NCI-H446 (cell line): ENCODE measurements at regions not wholly inside any gene's neighbourhood (a gene's known extent, or its start where the extent isn't known, plus 50 kb on each side); places are given as distances from the start of the nearest gene placed in this dataset.

Experiments
- DNase-seq, 2 experiments: peaks; one replicate each; lab custom pipeline; 2025; lab: John Stamatoyannopoulos, UW

DNA sequence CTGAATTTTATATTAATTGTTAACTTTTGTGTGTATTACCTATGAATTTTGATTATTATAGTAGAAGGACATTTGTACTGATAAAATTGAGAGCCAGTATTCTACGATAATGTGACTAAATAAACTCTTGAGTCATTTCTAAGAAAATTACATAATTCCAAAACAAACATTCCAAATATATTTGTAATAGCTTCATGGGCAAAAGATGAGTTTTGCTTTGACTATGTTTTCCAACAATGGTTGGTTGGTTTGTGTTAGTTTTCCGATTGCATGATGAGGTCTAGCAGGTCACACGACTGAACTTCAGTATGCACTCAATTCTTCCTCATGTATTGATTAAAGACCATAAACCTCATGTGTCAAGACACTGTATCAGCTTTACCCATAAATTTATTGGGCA lies 71.7 kb upstream of the WDR75 start:
- DNase-seq, result no peak

- no peak for DNase-seq
Measured at GRCh38 chr2:189370719-189371118, 70.6 kb upstream of the WDR75 start.

DNA sequence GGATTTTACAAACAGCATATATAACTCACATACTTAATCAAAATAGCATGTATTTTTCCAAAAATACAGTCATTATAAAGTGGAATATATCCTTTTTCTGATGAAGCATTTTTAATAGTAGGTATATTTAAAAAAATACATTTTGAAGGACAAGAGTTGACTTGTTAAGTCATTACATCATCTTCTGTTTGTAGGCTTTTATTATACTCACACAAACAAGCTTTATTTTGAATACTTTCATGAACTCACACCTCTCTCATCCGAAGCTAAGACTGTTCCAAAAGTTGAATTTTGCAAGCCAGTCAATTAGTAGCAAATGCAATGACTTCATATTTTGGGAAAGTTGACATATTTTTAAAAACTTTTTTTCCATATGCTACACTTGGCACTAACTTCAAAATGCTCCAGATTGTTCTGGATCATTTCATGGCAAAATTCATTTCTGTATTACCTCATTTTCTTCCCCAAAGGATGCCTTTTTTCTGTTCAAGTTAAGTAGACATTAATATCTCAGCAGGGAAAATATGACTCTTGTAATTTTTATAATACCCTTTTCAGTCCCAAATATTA lies 68.5 kb upstream of the WDR75 start:
- DNase-seq, result no peak

GRCh38 chr2:189374481-189374880 lies 66.8 kb upstream of the WDR75 start:
- DNase-seq, result no peak

DNA sequence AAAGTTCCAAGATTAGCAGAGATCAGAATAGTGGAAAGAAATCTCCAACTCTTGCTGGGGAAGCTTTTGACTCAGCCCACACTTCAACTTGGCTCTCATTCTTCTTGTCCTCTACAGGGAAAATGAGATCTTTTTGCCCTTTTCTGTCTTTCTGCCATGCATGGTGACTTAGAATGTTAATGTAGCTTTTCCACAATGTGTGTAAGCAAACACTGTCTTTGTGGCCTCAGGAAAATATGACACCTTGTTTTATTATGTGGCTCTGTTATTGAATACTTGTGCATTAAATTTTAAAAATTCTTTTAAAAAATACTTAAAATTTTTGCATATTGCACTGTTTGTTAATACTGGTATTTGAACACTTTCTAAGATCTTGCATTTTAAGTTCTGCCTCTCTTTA lies 65.4 kb upstream of the WDR75 start:
- no peak for DNase-seq

DNA sequence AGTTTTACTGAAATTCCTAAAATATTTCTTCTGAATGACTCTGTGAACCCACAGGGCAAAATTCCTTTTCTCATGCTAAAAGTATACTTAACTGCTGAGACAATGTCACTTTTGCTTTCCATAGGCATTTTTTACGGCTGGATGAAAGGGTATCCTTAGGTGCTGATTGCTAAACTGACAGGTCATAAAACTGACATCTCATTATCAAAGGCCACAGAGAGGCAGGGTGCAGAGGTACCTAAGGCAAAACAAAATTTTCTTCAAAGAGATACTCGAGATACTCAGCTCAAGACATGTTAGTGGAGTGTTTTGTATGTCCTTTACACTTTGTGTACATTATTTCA lies 62.0 kb upstream of the WDR75 start:
- no peak for DNase-seq

DNA sequence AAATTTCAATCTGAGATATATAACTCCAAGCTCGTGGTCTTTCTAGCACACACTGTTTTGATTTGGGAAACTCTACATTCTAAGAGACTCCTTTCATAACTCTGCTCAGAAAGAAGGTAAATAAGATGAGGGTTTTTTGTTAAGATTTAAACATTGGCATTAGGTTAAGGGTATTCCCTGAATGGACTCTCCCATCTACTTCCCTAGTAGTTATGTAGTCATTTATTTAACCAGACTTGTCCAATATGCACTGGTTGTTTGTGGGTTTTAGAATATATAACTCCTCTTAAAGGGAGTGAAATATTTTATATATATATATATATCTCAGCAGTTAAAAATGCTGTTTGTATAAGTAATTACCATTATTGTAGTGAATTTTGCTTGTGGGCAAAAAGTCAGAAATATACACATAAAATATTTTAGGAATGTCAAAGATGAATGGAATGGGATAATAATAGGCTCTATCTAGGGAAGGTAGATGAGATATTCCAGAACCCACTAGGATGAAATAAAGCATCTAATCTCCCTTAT lies 61.5 kb upstream of the WDR75 start:
- DNase-seq, result no peak

GRCh38 chr2:189382668-189383067 lies 58.6 kb upstream of the WDR75 start:
- no peak for DNase-seq

DNA sequence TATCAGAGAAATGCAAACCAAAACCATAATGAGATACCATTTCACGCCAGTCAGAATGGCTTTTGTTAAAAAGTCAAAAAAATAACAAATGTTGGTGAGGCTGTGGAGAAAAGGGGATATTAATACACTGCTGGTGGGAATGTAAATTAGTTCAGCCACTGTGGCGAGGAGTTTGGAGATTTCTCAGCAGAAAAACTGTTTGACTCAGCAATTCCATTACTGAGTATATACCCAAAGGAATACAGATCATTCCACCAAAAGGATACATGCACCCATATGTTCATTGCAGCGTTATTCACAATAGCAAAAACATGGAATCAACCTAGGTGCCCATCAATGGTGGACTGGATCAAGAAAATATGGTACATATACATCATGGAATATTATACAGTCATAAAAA lies 54.5 kb upstream of the WDR75 start:
- DNase-seq, result no peak

GRCh38 chr2:189391201-189391600 lies 50.1 kb upstream of the WDR75 start:
- no peak for DNase-seq
